ENCODE measurements at regions not wholly inside any gene's neighbourhood (a gene's known extent, or its start where the extent isn't known, plus 50 kb on each side); places are given as distances from the start of the nearest gene placed in this dataset.
"Not testable (repeated sequence)": the region's sequence is repeated elsewhere in the genome, so short reads cannot be mapped to it uniquely, and the experiment has no call there.

GRCh38 chr5:136491806-136492205 lies 126.5 kb upstream of the TRPC7 start:
- no peak for DNase-seq (ENCODE audit: low read depth)
- in situ Hi-C loops (cut with HindIII; ENCODE audit: low pct_unique_long_range_greater_than_20kb, low sequenced_read_pairs) = no loop called here

- DNase-seq (ENCODE audit: low read depth) = no peak
- in situ Hi-C loops (cut with HindIII; ENCODE audit: low pct_unique_long_range_greater_than_20kb, low sequenced_read_pairs) = no loop called here
These were observed 119.5 kb upstream of the TRPC7 start for GRCh38 chr5:136484808-136485325.

- in situ Hi-C loops (cut with HindIII; ENCODE audit: low pct_unique_long_range_greater_than_20kb, low sequenced_read_pairs) = no loop called here
- no peak for DNase-seq (ENCODE audit: low read depth)
These were observed 116.9 kb upstream of the TRPC7 start for GRCh38 chr5:136482206-136482605.

GRCh38 chr5:136474466-136474865 lies 109.1 kb upstream of the TRPC7 start:
- in situ Hi-C loops (cut with HindIII; ENCODE audit: low pct_unique_long_range_greater_than_20kb, low sequenced_read_pairs) = no loop called here
- DNase-seq (ENCODE audit: low read depth) = no peak

DNA sequence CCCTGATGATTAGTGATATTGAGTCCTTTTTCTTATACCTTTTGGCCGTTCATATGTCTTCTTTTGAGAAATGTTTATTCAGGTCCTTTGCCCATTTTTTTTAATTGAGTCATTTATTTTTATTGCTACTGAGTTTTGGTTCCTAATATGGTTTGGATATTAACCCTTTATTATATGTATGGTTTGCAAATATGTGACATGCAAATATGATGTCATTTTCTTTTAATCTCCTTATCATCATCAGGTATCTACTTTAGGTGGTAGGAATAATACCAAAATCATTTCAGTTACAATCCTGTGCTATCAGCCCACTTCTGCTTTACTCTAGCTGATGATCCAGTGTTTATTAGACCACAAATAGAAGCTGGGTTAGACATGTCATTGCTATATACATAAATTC lies 102.3 kb upstream of the TRPC7 start:
- in situ Hi-C loops (cut with HindIII; ENCODE audit: low pct_unique_long_range_greater_than_20kb, low sequenced_read_pairs) = no loop called here
- DNase-seq (ENCODE audit: low read depth) = no peak

DNA sequence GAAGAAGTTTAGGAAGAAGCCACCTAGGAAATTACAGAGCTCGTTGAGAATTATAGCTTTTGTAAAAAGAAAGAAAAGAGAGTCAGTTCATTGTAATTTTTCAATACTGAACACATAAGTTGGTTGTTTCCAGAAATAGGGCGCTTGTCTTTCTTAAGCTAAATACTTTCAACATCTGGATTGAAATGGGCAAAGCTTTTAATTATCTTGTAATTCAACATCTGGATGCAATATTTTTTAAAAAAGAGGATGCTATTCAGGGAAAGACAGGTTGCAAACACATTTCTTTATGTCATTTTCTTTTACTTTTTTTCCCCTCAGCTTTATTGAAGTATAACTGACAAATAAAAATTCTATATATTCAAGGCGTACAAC lies 100.7 kb upstream of the TRPC7 start:
- in situ Hi-C loops (cut with HindIII; ENCODE audit: low pct_unique_long_range_greater_than_20kb, low sequenced_read_pairs) = no loop called here
- DNase-seq (ENCODE audit: low read depth) = no peak

GRCh38 chr5:136458481-136458880 lies 93.1 kb upstream of the TRPC7 start:
- no peak for DNase-seq (ENCODE audit: low read depth)
- in situ Hi-C loops (cut with HindIII; ENCODE audit: low pct_unique_long_range_greater_than_20kb, low sequenced_read_pairs) = no loop called here

DNA sequence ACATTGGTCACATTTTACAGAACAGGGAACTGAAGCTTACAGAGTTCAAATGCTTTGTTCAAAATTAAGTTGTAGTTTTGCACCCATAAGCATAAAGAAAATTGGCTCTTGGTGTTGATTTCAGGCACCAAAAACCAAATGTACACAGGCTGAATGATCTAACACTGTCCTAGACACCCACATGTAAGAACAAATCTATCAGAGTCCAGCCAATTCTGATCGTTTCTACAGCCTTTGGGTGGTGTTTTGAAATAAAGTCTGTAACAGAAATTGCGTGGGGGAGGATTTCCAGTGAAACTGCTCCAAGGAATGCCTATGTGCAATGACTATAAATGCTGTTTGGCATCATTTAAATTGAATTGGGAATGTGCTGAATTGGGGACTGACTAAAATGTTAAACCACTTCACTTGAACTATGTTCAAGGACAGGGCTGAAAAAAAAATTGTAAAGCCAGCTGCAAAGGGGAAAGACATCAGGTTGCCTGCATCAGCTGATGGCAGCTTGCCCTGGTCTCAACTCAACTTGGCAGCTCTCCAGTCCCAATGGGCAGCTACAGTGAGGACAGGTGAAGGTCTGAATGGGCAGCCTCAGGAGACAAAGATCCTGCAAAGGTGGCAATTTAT lies 92.2 kb upstream of the TRPC7 start:
- DNase-seq (ENCODE audit: low read depth) = no peak
- in situ Hi-C loops (cut with HindIII; ENCODE audit: low pct_unique_long_range_greater_than_20kb, low sequenced_read_pairs) = no loop called here

DNA sequence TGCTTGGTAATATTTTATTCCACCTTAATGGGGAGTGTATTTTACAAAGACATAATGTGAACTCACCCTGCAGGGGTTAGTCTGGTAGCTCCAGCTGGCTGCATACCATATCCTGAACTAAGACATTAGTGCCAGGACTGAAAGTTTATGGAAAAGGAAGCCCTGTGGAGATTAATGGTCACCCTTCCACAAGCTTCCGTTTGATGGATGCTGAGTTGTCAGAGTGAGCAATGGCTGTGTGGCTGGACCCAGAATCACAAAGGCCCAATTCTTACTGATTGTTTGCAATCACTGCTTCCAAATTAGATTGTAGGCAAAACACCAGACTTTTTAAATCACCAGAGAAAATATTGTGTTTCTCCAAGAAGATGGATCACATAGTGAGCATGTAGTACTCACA lies 90.1 kb upstream of the TRPC7 start:
- no peak for DNase-seq (ENCODE audit: low read depth)
- in situ Hi-C loops (cut with HindIII; ENCODE audit: low pct_unique_long_range_greater_than_20kb, low sequenced_read_pairs) = no loop called here

DNA sequence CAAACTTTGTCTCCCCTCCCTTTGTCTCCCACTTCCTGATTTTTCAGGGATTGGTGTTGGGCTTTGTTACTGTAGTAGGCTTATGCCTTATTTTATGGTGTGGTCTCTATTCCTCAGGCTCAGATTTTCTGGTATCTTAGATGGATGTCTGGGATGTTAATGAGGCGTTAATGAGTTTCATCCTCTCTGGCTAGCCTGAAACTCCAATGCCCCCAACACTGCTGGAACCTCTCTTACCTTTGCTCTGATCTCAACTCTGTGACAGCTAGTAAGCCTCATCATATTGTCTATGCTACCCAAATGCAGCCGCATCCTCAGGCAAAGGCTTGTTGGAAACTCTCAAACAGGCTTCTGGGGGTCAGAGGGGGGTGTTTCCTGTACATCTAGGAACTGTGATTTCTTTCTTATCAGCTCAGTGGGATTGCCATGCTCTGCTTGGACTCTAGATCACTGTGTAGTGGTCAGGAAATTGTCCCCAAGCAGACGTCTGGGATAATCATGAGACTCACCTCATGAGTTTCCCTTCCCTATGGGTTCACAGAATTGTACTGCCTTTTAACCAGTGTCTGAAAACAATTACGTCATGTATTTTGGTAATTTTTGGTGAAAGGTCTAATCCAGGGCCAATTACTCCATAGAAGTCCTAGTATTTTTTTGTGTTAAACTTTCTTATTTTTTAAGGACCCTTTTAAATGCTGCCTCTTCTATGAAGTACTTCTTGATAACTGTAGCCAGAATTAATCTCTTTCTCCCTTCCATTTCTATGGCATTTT lies 88.8 kb upstream of the TRPC7 start:
- in situ Hi-C loops (cut with HindIII; ENCODE audit: low pct_unique_long_range_greater_than_20kb, low sequenced_read_pairs) = no loop called here
- DNase-seq (ENCODE audit: low read depth) = no peak

- in situ Hi-C loops (cut with HindIII; ENCODE audit: low pct_unique_long_range_greater_than_20kb, low sequenced_read_pairs) = no loop called here
- no peak for DNase-seq (ENCODE audit: low read depth)
These were observed 87.9 kb upstream of the TRPC7 start for GRCh38 chr5:136453199-136453598.

GRCh38 chr5:136447576-136447975 lies 82.2 kb upstream of the TRPC7 start:
- DNase-seq (ENCODE audit: low read depth); in situ Hi-C loops (cut with HindIII; ENCODE audit: low pct_unique_long_range_greater_than_20kb, low sequenced_read_pairs): not testable (repeated sequence)

DNA sequence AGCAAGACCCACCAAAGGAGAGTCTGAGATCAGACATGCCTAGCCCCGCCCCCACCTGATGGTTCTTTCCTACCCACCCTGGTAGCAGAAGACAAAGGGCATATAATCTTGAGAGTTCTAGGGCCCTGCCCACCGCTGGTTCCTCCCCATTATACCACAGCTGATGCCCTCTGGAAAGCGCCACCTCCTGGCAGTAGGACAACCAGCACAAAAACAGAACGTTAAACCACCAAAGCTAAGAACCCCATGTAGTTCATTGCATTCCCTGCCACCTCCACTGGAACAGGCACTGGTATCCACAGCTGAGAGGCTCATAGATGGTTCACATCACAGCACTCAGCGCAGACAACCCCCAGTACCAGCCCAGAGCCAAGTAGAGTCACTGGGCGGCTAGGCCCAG lies 81.2 kb upstream of the TRPC7 start:
- no peak for DNase-seq (ENCODE audit: low read depth)
- in situ Hi-C loops (cut with HindIII; ENCODE audit: low pct_unique_long_range_greater_than_20kb, low sequenced_read_pairs) = no loop called here

- in situ Hi-C loops (cut with HindIII; ENCODE audit: low pct_unique_long_range_greater_than_20kb, low sequenced_read_pairs) = not testable (repeated sequence)
These were observed 78.8 kb upstream of the TRPC7 start for GRCh38 chr5:136444099-136444498.

DNA sequence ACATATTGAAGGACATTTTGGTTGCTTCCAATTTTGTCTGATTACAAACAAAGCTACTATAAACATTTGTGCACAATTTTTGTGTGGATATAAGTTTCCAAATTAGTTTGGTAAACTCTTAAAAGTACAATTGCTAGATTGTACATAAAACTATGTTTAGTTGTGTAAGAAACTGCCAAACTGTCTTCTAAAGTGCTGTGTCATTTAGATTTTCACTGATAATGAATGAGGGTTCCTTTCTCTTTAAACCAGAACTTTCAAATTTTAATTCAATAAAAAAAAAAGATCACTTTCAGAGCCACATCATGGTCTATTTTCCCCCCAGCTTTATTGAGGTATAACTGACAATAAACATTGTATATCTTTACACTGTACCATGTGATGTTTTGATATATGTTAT lies 74.0 kb upstream of the TRPC7 start:
- no peak for DNase-seq (ENCODE audit: low read depth)
- in situ Hi-C loops (cut with HindIII; ENCODE audit: low pct_unique_long_range_greater_than_20kb, low sequenced_read_pairs) = no loop called here

More at GRCh38 chr5:136444099-136444498, 78.8 kb upstream of the TRPC7 start:
- not testable (repeated sequence) for DNase-seq (ENCODE audit: low read depth)

DNA sequence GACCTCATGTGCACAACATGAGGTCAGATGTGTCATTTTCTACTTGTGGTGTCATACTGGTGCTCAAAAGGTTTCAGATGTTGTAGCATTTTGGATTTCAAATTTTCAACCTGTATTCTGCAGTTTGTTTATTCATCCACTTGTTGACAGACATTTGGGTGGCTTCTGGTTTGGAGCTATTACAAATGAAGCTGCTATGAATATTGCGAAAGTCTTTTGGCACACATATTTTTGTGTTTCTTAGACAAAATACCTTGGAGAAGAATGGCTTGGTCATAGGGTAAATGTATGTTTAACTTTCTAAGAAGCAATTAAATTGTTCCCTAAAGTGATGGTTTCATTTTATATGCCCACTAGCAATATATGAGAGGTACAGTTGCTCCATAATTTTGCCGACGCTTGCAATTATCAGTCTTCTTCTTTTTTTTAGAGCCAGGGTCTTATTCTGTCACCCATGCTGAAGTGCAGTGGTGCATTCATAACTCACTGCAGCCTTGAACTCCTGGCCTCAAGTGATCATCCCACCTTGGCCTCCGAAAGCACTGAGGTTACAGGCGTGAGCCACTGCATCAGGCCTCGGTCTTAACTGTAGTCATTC lies 70.7 kb upstream of the TRPC7 start:
- in situ Hi-C loops (cut with HindIII; ENCODE audit: low pct_unique_long_range_greater_than_20kb, low sequenced_read_pairs) = no loop called here
- no peak for DNase-seq (ENCODE audit: low read depth)

DNA sequence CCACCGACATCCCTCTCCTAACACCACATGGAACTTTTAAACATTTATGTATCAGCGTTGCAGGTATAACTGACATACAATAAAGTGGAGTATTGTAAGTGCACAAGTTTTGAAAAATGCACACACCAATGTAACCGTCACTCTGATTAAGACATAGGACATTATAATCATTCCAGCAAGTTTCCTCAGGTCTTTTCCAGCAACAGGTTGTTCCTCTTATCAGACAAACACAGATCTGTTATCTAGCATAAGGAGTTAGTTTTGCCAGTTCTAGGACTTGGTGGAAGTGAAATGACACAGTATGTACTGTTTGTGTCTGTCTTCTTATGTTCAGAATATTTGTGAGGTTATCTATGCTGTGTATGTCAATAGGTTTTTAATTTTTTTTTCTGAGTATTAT lies 69.5 kb upstream of the TRPC7 start:
- in situ Hi-C loops (cut with HindIII; ENCODE audit: low pct_unique_long_range_greater_than_20kb, low sequenced_read_pairs) = no loop called here

GRCh38 chr5:136432705-136433104 lies 67.4 kb upstream of the TRPC7 start:
- in situ Hi-C loops (cut with HindIII; ENCODE audit: low pct_unique_long_range_greater_than_20kb, low sequenced_read_pairs) = no loop called here
- no peak for DNase-seq (ENCODE audit: low read depth)

More for the DNA sequence above, 69.5 kb upstream of the TRPC7 start:
- DNase-seq (ENCODE audit: low read depth) = no peak

DNA sequence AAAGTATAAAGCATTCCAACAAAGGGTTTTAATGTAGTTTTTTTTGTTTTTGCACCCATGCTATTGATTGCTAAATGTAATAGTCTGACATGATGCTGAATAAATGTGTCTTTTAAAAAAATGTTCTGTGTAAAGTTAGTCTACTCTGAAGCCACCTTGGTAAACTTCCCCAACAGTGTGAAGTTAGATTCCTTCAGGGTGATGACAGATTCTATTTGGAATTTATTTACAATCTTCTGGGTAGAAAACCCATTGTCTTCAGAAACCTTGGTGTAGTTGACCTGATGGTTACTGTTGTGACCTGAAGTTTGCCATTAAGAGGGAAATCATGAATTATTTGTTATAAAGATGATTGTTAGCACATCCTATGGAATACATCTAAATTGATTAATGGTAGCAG lies 64.7 kb upstream of the TRPC7 start:
- in situ Hi-C loops (cut with HindIII; ENCODE audit: low pct_unique_long_range_greater_than_20kb, low sequenced_read_pairs) = no loop called here
- DNase-seq (ENCODE audit: low read depth) = no peak

Data from Caki2 (cell line).